ENCODE measurements at regions not wholly inside any gene's neighbourhood (a gene's known extent, or its start where the extent isn't known, plus 50 kb on each side); places are given as distances from the start of the nearest gene placed in this dataset.
"Not testable (repeated sequence)": the region's sequence is repeated elsewhere in the genome, so short reads cannot be mapped to it uniquely, and the experiment has no call there.

DNA sequence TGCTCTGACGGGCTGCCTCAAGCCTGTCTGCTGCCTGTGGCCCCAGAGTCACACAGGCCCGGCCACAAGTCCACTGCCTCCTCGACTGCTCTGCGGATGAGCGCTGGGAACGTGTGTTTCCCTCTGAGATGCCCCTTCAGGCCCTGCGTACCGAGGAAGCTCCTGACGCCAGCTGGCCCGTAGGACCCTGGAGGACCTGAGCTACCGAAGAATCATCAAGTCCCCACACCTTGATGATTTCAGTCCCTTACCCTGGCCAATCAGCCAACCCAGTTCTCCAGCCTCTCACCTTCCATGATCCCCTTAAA is 96.6 kb upstream of the LRPAP1 start:
- in situ Hi-C loops (cut with MboI; ENCODE audit: low sequenced_read_pairs, unreplicated experiment) = no loop called here

GRCh38 chr4:3627967-3628867 is 96.0 kb upstream of the LRPAP1 start:
- in situ Hi-C loops (cut with MboI; ENCODE audit: low sequenced_read_pairs, unreplicated experiment); DNase-seq (ENCODE audit: low spot score): not testable (repeated sequence)

More for the DNA sequence above, 96.6 kb upstream of the LRPAP1 start:
- no peak for TF ChIP-seq CTCF (IDR thresholded peaks at IDR 0.05; ENCODE audit: borderline replicate concordance, control extremely low read depth, extremely low read depth, insufficient read depth, missing control alignments)
- no peak for DNase-seq (ENCODE audit: low spot score)

DNA sequence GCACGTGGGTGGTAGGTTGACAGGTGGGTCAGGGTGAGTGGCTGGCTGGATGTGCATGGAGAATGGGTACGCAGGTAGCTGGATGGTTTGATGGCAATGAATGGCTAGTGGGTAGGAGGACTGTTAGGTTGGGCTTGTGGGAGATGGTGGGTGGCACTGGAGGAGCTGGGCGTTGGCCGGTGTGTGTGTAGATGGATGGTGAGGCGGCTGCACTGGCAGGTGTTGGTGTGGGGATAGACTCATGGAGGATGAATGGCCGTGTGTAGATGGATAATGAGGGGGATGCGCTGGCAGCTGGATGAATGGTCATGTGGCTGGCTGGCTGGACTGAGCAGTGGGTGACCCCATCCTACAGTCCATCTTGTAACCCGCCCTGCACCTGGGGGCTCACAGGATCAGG is 95.2 kb upstream of the LRPAP1 start:
- in situ Hi-C loops (cut with MboI; ENCODE audit: low sequenced_read_pairs, unreplicated experiment); DNase-seq (ENCODE audit: low spot score): not testable (repeated sequence)

- DNase-seq (ENCODE audit: low spot score); in situ Hi-C loops (cut with MboI; ENCODE audit: low sequenced_read_pairs, unreplicated experiment): not testable (repeated sequence)
Observed at GRCh38 chr4:3626131-3626884, 94.1 kb upstream of the LRPAP1 start.

DNA sequence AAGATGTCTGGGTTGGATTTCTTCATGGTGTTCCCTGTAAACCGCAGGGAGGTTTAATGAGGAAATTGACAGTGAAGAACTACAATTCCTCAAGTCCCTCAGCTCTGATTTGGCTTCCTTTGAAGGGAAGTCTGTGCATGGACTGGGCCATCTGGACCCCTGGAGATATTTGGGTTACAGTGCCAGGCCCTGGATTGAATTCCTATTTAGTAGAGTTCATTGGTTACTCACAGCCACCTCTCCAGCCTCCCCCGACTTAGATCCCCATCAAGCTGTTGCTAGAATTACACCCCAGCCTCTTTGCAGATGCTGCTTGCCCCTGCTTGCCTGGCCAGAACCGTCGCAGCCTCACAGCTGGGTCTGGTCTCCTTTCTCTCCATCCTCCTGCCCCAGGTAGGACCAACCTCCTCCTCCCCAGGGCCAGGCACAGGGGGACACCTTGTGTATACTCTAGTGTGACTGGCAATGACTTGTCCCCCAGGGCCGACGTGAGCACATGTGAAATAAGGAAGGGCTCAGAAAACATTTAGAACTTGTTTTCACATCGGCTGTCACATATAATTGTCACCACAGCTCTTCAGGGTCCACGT is 93.2 kb upstream of the LRPAP1 start:
- in situ Hi-C loops (cut with MboI; ENCODE audit: low sequenced_read_pairs, unreplicated experiment); DNase-seq (ENCODE audit: low spot score): not testable (repeated sequence)

DNA sequence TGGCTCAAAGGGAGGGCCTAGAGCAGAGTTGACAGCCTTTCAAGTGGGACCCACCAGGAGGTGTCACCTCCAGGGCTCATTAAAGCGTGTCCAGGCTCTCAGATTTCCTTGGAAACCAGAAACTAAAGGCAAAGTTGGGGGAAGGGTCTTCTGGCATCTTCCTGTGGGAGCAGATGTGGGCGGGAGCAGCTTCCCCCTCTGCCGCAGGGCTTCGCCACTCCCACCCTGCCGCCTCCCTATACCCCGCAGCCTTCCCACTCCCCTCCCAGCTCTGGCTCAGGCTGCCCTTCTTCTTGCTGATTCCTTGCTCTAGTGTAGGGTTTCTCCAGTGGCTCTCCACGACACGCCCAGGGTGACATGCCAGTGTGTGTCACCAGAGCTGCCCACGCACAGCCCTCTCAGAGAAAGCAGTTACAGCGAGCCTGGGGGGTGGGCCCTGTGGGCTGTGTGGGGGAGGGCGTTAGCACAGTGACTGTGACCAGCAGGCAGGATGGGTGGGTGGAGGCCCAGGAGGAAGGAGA is 91.6 kb upstream of the LRPAP1 start:
- in situ Hi-C loops (cut with MboI; ENCODE audit: low sequenced_read_pairs, unreplicated experiment); DNase-seq (ENCODE audit: low spot score): not testable (repeated sequence)

GRCh38 chr4:3623106-3623505 is 90.9 kb upstream of the LRPAP1 start:
- in situ Hi-C loops (cut with MboI; ENCODE audit: low sequenced_read_pairs, unreplicated experiment) = no loop called here
- TF ChIP-seq CTCF (IDR thresholded peaks at IDR 0.05; ENCODE audit: borderline replicate concordance, control extremely low read depth, extremely low read depth, insufficient read depth, missing control alignments) = no peak
- DNase-seq (ENCODE audit: low spot score) = no peak

GRCh38 chr4:3620365-3620764 is 88.1 kb upstream of the LRPAP1 start:
- DNase-seq (ENCODE audit: low spot score); in situ Hi-C loops (cut with MboI; ENCODE audit: low sequenced_read_pairs, unreplicated experiment): not testable (repeated sequence)

GRCh38 chr4:3619698-3620097 is 87.5 kb upstream of the LRPAP1 start:
- in situ Hi-C loops (cut with MboI; ENCODE audit: low sequenced_read_pairs, unreplicated experiment); DNase-seq (ENCODE audit: low spot score): not testable (repeated sequence)

GRCh38 chr4:3618341-3618740 is 86.1 kb upstream of the LRPAP1 start:
- in situ Hi-C loops (cut with MboI; ENCODE audit: low sequenced_read_pairs, unreplicated experiment); DNase-seq (ENCODE audit: low spot score): not testable (repeated sequence)

All from GM13976 (cell line).